Fibroblast of the aortic adventitia (primary cell): ENCODE measurements at regions not wholly inside any gene's neighbourhood (a gene's known extent, or its start where the extent isn't known, plus 50 kb on each side); places are given as distances from the start of the nearest gene placed in this dataset.

Experiments used
- DNase-seq: peaks from one replicate; pipeline ENCODE4 v3.0.0-alpha.2; 2010; ENCODE audit warnings: low read depth
- H3K4me3 ChIP-seq: 2 replicates; pipeline ENCODE4 v1.5.1; 2011; ENCODE audit warnings: low read depth, mild to moderate bottlenecking, control low read depth, low read length, moderate library complexity
- TF ChIP-seq, protein P1 (sequence below): IDR thresholded peaks from 2 replicates; pipeline ENCODE4 v1.5.1; 2011; ENCODE audit warnings: mild to moderate bottlenecking, low read length, control low read depth, inconsistent platforms; ENCODE audit not compliant: insufficient read depth

DNA sequence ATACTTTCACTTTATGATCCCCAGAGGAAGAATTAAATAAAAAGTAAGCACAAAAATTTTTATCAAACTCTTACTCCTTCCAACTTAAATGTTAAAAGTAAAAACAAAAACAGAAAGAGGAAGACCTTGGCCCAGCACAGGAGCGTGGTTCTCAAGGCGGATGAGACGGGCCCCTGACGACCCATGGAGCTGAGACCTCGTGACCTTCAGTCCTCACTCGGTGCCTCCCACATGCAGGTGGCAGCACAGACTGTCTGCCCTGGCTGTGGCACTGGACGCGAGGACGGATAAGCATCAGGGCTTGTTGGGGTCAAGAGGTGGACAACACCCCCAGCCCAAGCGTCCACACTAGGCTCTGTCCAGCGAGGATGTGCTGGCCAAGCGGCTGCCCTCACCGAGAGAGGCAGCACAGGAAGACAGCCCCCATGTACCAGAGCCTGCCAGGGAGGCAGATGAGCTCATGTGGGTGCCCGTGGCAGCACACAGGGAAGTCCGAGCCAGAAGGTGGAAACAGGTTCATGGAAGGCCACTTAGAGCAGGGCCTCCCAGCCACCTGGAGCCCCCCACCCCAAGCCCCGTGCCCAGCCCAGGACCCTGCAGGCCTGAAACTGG lies 1389.8 kb downstream of the TBC1D22A start:
- no peak for DNase-seq
- H3K4me3 ChIP-seq = no peak overlapping the region
- TF ChIP-seq, protein P1, sequence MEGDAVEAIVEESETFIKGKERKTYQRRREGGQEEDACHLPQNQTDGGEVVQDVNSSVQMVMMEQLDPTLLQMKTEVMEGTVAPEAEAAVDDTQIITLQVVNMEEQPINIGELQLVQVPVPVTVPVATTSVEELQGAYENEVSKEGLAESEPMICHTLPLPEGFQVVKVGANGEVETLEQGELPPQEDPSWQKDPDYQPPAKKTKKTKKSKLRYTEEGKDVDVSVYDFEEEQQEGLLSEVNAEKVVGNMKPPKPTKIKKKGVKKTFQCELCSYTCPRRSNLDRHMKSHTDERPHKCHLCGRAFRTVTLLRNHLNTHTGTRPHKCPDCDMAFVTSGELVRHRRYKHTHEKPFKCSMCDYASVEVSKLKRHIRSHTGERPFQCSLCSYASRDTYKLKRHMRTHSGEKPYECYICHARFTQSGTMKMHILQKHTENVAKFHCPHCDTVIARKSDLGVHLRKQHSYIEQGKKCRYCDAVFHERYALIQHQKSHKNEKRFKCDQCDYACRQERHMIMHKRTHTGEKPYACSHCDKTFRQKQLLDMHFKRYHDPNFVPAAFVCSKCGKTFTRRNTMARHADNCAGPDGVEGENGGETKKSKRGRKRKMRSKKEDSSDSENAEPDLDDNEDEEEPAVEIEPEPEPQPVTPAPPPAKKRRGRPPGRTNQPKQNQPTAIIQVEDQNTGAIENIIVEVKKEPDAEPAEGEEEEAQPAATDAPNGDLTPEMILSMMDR = no peak

DNA sequence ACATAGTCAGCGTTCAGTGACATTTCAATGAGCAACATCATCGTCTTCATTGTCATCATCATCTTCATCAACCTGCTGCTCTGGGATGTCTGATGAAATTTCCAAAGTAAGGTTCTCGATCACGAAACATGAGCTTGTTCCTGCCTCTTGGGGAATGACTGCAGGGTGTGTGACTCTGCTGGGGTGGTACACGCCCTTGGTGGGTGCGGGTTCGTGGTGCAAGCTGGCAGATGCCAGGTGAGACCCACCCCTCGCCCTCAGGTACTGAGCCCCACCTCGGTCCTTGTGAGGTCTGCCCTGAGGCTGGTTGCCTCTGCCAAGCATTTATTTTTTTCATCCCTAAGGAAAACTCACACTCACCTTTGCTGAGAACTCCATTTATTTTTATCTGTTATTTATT lies 1389.2 kb downstream of the TBC1D22A start:
- TF ChIP-seq, protein P1 = no peak
- no peak overlapping the region for H3K4me3 ChIP-seq
- no peak for DNase-seq

DNA sequence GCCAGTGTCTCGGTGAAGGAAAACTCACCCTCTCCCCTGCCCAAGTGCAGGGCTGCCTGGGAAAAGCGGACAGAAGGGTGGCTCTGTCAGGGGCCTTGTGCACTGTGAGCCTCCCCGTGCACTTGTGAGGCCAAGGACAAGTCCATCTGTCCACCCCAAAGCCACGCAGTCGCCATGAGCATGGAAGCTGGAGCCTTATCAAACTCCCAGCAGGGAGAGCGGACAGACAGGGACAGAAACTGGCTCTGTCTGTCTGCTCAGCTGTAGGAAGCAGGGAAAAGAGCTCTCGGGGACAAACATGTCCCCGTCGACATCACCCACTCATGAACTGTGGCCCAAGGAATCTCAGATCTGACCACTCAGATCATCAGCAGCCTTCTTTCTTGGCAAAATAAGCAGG lies 1385.4 kb downstream of the TBC1D22A start:
- TF ChIP-seq, protein P1 = no peak
- no peak overlapping the region for H3K4me3 ChIP-seq
- no peak for DNase-seq

DNA sequence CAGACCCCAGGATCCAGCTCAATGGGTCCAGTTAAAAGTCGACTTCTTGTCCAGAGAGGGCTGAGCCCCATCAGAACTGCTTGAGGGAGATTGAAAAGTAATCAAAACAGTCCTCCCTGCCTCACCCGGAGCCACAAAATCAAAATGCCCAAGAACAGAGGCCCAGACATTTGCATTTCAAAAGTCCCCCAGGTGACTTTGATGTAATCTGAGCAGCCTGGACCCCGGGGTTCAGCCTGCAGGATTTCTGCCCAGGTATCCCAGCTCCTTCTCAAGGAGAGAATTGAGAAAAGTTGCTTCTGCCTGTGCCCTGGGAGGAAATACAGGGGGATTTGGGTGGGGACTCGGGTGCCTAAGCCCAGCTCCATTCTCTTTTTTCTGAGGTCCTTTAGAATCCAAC lies 1385.0 kb downstream of the TBC1D22A start:
- no peak for DNase-seq
- H3K4me3 ChIP-seq = no peak overlapping the region
- TF ChIP-seq, protein P1 = no peak

DNA sequence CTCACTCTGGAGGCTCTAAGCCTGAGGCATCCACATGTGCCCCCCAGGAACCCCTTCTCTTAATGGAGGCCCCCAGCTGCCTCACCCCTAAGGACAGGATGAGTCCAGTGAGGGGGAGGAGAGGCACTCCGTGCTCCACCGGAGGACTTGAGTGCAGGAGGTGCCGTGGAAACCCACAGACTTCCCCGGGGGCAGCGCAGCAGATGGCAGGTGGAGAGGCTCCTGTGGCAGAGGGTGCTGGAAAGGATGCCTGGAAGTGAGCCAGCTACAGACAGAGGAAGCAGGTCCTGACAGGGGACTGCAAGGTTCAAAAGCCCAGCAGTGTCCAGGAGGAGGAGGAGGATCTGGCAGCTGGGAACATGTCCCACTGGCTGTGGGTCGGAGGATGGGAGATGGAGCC lies 1384.0 kb downstream of the TBC1D22A start:
- no peak for DNase-seq
- TF ChIP-seq, protein P1 = no peak
- H3K4me3 ChIP-seq = no peak overlapping the region

DNA sequence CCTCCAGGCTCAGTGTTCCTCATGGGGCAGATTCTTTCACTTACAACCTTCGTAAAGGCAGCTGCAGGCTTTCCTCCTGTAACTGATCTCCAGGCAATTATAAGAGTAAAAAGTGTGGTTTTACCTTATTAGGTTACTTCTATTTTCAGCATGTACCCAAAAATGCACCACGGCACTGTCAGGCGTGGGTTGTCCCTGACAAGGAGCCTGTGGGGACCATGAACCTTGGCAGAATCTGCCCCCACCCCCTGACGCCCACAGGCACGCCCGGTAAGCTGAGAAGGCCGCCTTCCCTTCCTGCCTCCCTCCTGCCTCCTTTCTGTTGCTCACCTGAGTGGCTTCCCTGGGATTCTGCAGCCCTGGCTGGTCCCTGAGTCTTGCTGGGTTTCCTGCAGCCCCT lies 1383.3 kb downstream of the TBC1D22A start:
- TF ChIP-seq, protein P1 = no peak

DNA sequence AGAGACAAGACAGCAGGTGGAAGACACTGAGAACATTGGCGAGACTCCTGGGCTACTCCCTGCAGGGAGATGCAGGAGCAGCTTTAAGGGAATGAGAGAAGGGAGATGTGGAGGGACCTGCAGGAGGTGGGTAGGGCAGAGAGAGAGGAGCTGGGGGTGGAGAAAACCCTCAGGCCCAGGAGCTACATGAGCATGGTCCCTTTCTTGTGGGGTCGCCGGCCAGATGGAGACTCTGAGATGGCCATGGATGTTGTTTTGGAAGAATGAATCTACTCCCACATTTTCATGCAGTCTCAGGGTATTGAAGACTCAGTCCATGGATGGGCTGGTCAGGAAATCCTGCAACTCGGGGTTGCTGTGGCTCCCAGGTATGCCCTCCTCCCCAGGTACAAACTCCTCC lies 1381.9 kb downstream of the TBC1D22A start:
- no peak overlapping the region for H3K4me3 ChIP-seq
- TF ChIP-seq, protein P1 = no peak
- DNase-seq = no peak

More for the DNA sequence above, 1383.3 kb downstream of the TBC1D22A start:
- DNase-seq = no peak
- no peak overlapping the region for H3K4me3 ChIP-seq
